HCEC 1CT (cell line): ENCODE measurements at regions not wholly inside any gene's neighbourhood (a gene's known extent, or its start where the extent isn't known, plus 50 kb on each side); places are given as distances from the start of the nearest gene placed in this dataset.

ENCODE experiments used
- DNase-seq: peaks from one replicate; pipeline ENCODE4 v3.0.0-alpha.2; 2017

DNA sequence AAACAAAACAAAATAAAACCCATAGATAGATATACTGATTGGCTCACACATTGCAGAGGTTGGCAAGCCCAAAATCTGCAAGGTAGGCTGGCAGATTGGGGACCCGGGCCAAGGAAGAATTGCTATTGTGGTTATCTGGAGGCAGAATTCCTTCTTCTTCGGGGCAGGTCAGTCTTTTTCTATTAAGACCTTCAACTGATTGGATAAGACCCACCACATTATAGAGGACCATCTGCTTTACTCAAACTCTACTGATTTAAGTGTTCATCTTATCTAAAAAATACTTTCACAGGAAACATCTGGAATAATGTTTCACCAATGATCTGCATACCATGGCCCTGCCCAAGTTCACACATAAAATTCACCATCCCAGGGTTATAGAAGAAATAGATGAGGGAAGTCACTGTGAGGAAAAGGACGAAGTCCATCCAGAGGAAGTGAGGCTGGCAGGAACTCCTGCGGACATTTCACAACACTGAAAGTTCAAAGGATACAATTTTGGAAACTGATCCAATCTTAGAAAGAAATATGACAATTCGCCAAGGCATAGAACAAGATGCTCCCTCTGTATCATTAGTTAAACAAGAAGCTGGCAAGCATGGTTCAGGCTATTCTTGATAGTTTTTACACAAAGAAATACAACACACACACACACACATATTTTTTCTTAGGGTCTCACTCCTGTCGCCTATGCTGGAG lies 127.6 kb upstream of the MED13L start:
- DNase-seq: no peak

DNA sequence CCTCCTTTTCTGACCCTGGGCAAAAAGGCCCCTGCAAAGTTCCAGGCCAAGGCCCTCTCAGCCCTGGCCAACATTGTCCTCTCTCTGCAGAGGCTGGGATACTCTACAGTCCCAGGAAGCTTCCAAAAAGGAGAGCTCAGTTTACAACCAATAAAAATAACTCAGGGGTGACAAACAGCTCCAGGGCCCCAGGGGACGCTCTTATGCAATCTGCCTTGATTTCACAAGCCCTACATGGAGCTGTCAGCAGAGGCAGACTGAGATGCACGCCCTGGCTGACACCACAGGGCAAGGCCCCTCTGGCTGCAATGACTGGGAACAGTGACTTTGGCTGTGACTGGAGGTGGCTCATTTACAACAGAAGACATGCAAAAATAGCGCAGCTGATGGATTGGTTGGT lies 129.0 kb upstream of the MED13L start:
- peak; percentile 82 for DNase-seq

GRCh38 chr12:116408489-116409250 lies 131.2 kb upstream of the MED13L start:
- no peak for DNase-seq

GRCh38 chr12:116411977-116412376 lies 134.5 kb upstream of the MED13L start:
- no peak for DNase-seq

DNA sequence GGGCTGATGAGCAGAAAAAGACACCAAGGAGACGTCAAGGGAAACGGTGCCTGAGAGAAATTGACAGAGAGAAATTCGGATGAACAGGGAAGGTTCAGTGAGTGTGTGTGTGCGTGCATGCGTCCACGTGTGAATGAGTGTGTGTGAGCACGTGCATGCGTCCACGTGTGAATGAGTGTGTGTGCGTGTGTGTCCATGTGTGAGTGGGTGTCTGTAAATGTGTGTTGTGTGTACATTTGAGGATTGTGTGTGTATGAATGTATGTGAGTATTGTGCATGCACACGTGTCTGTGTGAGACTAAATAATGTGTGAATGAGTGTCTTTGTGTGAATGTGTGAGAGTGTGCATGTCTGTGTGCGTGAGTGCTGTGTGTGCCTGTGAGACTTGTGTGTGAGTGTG lies 137.4 kb upstream of the MED13L start:
- DNase-seq: no peak

- no peak for DNase-seq
These were observed 138.1 kb upstream of the MED13L start for GRCh38 chr12:116415408-116416108.

DNA sequence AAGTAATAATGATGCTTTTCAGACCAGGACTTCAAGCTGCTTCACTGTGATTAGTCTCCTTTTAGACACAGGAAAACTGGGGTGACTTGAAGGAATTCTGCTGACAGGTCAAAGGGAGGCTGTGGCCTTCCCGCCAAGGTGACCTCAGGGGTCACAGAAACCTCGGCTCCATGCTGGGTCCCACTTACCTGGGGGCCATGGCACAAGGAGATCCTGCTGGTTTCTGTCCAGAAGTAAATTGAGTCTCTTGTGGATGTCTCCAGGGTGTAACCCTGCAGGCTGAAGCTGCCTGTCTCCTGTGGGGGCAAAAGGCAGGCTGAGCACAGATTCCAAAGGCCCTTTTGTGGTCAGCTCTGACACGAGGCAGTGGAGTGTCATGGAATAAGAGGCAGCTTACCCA lies 138.7 kb upstream of the MED13L start:
- no peak for DNase-seq

DNA sequence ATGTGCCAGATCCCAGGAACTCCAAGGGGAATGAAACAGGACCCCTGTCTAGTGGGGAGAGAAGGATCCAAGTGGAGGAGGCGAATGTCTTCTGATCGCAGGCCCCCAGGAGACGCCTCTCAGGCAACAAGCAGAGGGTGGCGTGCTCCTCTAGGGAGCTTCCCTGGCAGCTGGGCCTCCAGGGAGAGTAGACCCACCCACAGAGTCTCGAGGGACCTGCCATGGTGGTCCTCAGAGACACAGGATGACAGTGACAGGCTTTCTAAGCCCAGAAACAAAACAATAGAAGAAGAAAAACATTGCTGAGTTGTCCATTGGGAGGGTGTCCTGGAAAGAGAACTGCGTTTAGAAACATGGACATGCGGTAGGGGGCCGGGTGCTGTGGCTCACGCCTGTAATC lies 140.6 kb upstream of the MAP1LC3B2 start:
- DNase-seq: no peak

DNA sequence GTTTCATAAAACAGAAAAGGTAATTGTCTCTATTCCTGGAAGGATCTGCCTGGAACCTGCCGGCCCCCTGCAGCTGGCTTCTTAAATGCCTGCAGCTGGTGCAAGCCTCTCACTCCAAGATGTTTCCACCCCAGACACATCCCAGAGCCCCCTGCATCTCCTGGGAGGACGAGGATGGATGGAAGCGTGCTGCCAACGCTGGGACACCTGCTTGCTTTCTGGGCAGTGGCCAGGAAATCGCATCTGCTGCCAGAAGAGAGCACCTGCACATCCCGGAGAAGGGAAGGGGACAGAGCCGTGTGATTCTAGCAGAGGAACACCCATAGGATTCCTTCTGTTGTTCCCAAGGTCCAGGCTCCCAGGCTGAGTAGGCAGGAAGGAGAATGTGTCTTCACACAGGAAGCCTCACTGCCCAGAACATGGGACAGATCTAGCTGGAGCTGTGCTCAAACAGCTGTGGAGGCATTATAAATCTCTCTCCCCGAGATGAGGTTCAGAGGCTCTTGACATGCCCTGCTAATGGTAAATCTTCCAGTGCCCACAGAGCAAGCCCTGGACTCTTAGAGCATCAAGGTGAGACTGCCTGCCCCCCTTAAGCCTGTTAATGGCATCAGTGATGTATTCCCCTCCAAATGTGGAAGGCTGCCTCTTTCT lies 138.8 kb upstream of the MAP1LC3B2 start:
- DNase-seq: no peak

- no peak for DNase-seq
These were observed 137.2 kb upstream of the MAP1LC3B2 start for GRCh38 chr12:116421785-116422538.

- DNase-seq: peak; percentile 76
These were observed 136.1 kb upstream of the MAP1LC3B2 start for GRCh38 chr12:116423094-116423493.

GRCh38 chr12:116425256-116426193 lies 133.7 kb upstream of the MAP1LC3B2 start:
- no peak for DNase-seq

DNA sequence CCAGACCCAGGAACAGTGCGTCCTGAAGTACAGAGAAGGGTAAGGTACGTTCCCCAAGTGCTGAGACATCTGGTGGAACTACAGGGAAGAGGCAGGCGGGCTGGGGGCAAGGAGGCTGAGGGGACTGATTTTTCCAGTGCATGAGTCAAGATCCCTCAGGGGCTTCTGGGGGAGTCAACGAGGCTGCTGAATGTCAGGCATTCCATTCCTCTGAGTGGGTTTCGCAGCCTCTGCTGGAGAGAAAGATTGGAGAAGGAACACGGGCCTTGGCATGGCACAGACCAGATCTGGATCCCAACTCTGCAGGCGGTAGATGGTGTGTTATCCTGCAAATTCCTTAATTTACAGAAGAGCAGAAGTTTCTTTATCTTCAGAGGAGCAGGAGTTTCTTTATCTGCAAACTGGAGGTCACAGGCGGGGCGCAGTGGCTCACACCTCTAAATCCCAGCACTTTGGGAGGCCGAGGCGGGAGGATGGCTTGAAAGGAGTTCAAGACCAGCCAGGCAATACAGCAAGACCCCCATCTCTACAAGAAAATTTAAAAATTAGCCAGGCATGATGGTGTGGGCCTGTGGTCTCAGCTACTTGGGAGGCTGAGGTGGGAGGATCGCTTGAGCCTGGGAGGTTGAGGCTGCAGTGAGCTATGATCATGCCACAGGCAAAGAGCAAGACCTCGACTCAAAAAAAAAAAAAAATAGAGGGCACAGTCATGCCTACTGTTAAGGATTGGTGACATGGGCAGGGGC lies 132.6 kb upstream of the MAP1LC3B2 start:
- peak; percentile 90 for DNase-seq

GRCh38 chr12:116427200-116427930 lies 131.8 kb upstream of the MAP1LC3B2 start:
- no peak for DNase-seq

DNA sequence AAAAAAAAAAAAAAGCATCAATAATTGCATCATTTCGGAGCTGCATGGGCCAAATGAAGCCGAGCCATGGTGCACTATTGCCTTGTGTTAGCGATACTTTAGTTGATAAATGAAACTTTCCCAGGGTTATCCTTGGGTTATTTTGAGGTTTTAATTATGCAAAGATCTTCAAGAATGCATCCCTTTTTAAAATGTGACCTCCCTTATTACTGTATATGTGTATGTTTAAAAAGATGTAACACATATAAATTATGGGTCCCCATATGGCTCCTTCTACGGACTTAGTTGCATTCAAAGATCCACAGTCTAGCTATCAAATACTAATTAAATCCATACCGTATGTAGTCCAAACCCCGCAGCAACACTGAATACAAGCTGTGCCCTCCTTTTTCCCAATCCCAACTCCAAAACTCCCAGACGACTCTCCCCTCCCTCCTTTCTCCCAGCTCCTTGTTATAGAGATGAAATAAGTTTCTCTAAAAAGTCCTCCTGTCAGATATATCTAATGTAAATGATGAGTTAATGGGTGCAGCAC lies 129.3 kb upstream of the MAP1LC3B2 start:
- DNase-seq: no peak

DNA sequence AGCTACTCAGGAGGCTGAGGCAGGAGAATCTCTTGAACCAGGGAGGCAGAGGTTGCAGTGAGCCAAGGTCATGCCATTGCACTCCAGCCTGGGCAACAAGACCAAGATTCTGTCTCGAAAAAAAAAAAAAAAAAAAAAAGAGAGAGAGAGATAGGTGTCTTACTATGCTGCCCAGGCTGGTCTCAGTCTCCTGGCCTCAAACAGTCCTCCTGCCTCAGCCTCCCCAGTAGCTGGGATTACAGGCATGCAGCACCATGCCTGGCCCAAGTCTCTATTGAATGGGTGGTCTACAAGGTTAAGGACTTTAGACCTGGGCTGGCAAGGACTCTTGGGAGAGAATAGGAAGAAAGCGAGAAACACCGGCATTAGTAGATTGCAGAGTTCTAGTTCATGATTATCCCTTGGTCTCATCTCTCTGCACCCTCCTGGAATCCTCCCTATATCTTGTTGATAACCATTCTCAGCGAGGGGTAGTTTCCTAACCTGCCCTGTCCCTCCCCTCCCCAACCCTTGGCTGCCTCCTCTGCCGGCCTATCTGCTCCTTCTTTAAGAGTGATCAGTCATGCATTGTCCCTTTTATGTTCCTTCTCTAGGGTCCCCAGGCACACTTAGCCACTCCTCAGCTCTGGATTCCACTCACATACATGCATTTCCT lies 128.1 kb upstream of the MAP1LC3B2 start:
- no peak for DNase-seq

- no peak for DNase-seq
These were observed 127.4 kb upstream of the MAP1LC3B2 start for GRCh38 chr12:116431677-116432300.

DNA sequence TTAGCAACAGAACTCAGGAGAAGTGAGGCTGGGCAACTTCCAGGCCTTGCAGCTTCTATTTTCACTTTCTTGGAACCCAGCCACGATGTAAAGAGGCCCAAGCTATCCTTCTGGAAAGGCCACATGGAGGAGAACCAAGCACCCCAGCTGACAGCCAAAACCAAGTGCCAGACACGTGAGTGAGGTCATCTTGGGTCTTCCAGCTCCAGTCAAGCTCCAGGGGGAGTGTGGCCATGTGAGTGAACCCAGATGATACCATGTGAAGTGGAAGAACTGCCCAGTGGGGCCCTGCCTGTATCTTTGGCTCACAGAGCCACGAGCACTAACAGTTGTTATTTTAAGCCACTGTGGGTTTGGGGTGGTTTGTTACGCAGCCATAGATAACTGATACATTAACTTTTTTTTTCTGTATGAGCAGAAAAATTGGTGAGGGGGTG lies 126.8 kb upstream of the MAP1LC3B2 start:
- no peak for DNase-seq

GRCh38 chr12:116433249-116433648 lies 125.9 kb upstream of the MAP1LC3B2 start:
- no peak for DNase-seq
